GM23338 (cell line): ENCODE measurements at regions not wholly inside any gene's neighbourhood (a gene's known extent, or its start where the extent isn't known, plus 50 kb on each side); places are given as distances from the start of the nearest gene placed in this dataset.

Source experiments
- ATAC-seq: fragments of 200-7000 bp; cut with Tn5 transposase; 3 replicates; pipeline ENCODE4 v1.9.1; 2020
- DNase-seq: peaks from one replicate; pipeline ENCODE4 v3.0.0-alpha.2; 2015; ENCODE audit warnings: low spot score
- H2AFZ ChIP-seq: fragments of 200-600 bp; sonication (generic); 2 replicates; pipeline ENCODE4 v1.8.0; 2016; ENCODE audit warnings: antibody characterized with exemption, mild to moderate bottlenecking, moderate library complexity
- H3F3A ChIP-seq: fragments of 200-600 bp; sonication (generic); replicated peaks from 2 replicates; pipeline ENCODE4 v1.8.0; 2017; ENCODE audit warnings: antibody characterized with exemption, mixed run types, low read depth
- H3K27ac ChIP-seq: fragments of 200-600 bp; sonication (generic); 2 replicates; pipeline ENCODE4 v1.6.1; 2016; ENCODE audit warnings: low read depth
- H3K27me3 ChIP-seq: fragments of 200-600 bp; sonication (generic); 2 replicates; pipeline ENCODE4 v1.8.0; 2016; ENCODE audit warnings: mild to moderate bottlenecking, mixed run types, moderate library complexity; ENCODE audit not compliant: insufficient read depth
- H3K36me3 ChIP-seq: fragments of 200-600 bp; sonication (generic); 2 replicates; pipeline ENCODE4 v1.8.0; 2016; ENCODE audit warnings: mild to moderate bottlenecking; ENCODE audit not compliant: insufficient read depth
- H3K4me1 ChIP-seq: fragments of 200-600 bp; sonication (generic); 2 replicates; pipeline ENCODE4 v1.8.0; 2016; ENCODE audit warnings: mild to moderate bottlenecking, moderate library complexity; ENCODE audit not compliant: insufficient read depth
- H3K4me2 ChIP-seq: fragments of 200-600 bp; sonication (generic); 2 replicates; pipeline ENCODE4 v1.7.1; 2017; ENCODE audit warnings: mixed run types
- H3K4me3 ChIP-seq: fragments of 200-600 bp; sonication (generic); 2 replicates; pipeline ENCODE4 v1.6.1; 2016; ENCODE audit warnings: mixed run types
- H3K79me2 ChIP-seq: fragments of 200-600 bp; sonication (generic); replicated peaks from 2 replicates; pipeline ENCODE4 v1.8.0; 2017; ENCODE audit warnings: mild to moderate bottlenecking; ENCODE audit not compliant: insufficient read depth
- H3K9me2 ChIP-seq: fragments of 200-600 bp; sonication (generic); 2 replicates; pipeline ENCODE4 v1.8.0; 2017; ENCODE audit not compliant: insufficient read depth
- H4K20me1 ChIP-seq: fragments of 200-600 bp; sonication (generic); replicated peaks from 2 replicates; pipeline ENCODE4 v1.8.0; 2017; ENCODE audit warnings: mild to moderate bottlenecking; ENCODE audit not compliant: insufficient read depth
- H3K27ac Mint-ChIP-seq: 2 replicates; pipeline ENCODE4 v1.8.0; 2020; ENCODE audit warnings: inconsistent platforms, mild to moderate bottlenecking, moderate library complexity, mixed read lengths
- H3K27me3 Mint-ChIP-seq: 3 replicates; pipeline ENCODE4 v1.8.0; 2022; ENCODE audit warnings: low read depth, mild to moderate bottlenecking, moderate library complexity, mixed read lengths, inconsistent platforms; ENCODE audit not compliant: insufficient read depth, poor library complexity
- H3K36me3 Mint-ChIP-seq: 3 replicates; pipeline ENCODE4 v1.8.0; 2021; ENCODE audit warnings: low read depth, mild to moderate bottlenecking, inconsistent platforms, moderate library complexity, mixed read lengths
- H3K4me1 Mint-ChIP-seq: 3 replicates; pipeline ENCODE4 v1.8.0; 2020; ENCODE audit warnings: mild to moderate bottlenecking, inconsistent platforms, mixed read lengths
- H3K4me3 Mint-ChIP-seq: 3 replicates; pipeline ENCODE4 v1.8.0; 2021; ENCODE audit warnings: moderate library complexity, mild to moderate bottlenecking, inconsistent platforms, mixed read lengths
- H3K9me3 Mint-ChIP-seq: 3 replicates; pipeline ENCODE4 v1.8.0; 2020; ENCODE audit warnings: moderate library complexity, mild to moderate bottlenecking, inconsistent platforms, mixed read lengths
- CREB1 ChIP-seq: fragments of 250-450 bp; sonication (Bioruptor Pico); IDR thresholded peaks from 2 replicates; pipeline ENCODE4 v1.5.0; 2020; ENCODE audit warnings: low read depth, mild to moderate bottlenecking, moderate library complexity
- ETS1 ChIP-seq: IDR thresholded peaks from 2 replicates; pipeline ENCODE4 v1.6.1; 2016; ENCODE audit warnings: antibody characterized with exemption
- EZH2 ChIP-seq: fragments of 200-600 bp; sonication (generic); IDR thresholded peaks from one replicate; pipeline ENCODE4 v1.8.0; 2017; ENCODE audit warnings: antibody characterized with exemption, mild to moderate bottlenecking, low read depth; ENCODE audit not compliant: unreplicated experiment
- EZH2phosphoT487 ChIP-seq: fragments of 200-600 bp; sonication (generic); IDR thresholded peaks from one replicate; pipeline ENCODE4 v1.8.1; 2018; ENCODE audit warnings: antibody characterized with exemption; ENCODE audit not compliant: unreplicated experiment
- ZNF331 ChIP-seq: fragments of 250-450 bp; sonication (Bioruptor Pico); IDR thresholded peaks from 2 replicates; pipeline ENCODE4 v1.5.0; 2020; ENCODE audit warnings: low read depth, mild to moderate bottlenecking, moderate library complexity
- ZNF462 ChIP-seq: fragments of 250-450 bp; sonication (Bioruptor Pico); IDR thresholded peaks from 2 replicates; pipeline ENCODE4 v1.5.0; 2020; ENCODE audit warnings: mild to moderate bottlenecking, moderate library complexity

GRCh38 chr5:135210286-135211055 is 176.4 kb upstream of the PITX1 start:
- Histone ChIP-seq H3F3A (no peaks in the 10 kb centered on the region), H3K4me1 (peaks cover 9% of the 10 kb centered on the region), H3K27ac (no peak overlapping the region), H3K36me3 (no peaks in the 10 kb centered on the region), H3K4me2 (no peak overlapping the region), H3K27me3 (no peaks in the 10 kb centered on the region), H3K79me2 (no peaks in the 10 kb centered on the region), H2AFZ (no peak overlapping the region), H4K20me1 (no peaks in the 10 kb centered on the region), H3K9me2 (0 out of 2 replicates have a peak, but pooled peaks cover 8% of the 10 kb centered on the region), H3K4me3 (no peak overlapping the region)
- ATAC-seq (no peak), DNase-seq (no peak)
- Mint-ChIP-seq H3K4me1 (peaks cover 25% of the 10 kb centered on the region), H3K27me3 (peaks cover 13% of the 10 kb centered on the region), H3K4me3 (no peak overlapping the region), H3K27ac (no peak overlapping the region), H3K36me3 (no peaks in the 10 kb centered on the region; the same call in 2 of the 3 replicates), H3K9me3 (no peaks in the 10 kb centered on the region)
- TF ChIP-seq EZH2phosphoT487 (no peak), ETS1 (no peak), ZNF462 (CRISPR knock-in tag) (no peak), EZH2 (no peak), CREB1 (CRISPR knock-in tag) (no peak), ZNF331 (CRISPR knock-in tag) (no peak)
